ENCODE measurements at regions not wholly inside any gene's neighbourhood (a gene's known extent, or its start where the extent isn't known, plus 50 kb on each side); places are given as distances from the start of the nearest gene placed in this dataset.

DNA sequence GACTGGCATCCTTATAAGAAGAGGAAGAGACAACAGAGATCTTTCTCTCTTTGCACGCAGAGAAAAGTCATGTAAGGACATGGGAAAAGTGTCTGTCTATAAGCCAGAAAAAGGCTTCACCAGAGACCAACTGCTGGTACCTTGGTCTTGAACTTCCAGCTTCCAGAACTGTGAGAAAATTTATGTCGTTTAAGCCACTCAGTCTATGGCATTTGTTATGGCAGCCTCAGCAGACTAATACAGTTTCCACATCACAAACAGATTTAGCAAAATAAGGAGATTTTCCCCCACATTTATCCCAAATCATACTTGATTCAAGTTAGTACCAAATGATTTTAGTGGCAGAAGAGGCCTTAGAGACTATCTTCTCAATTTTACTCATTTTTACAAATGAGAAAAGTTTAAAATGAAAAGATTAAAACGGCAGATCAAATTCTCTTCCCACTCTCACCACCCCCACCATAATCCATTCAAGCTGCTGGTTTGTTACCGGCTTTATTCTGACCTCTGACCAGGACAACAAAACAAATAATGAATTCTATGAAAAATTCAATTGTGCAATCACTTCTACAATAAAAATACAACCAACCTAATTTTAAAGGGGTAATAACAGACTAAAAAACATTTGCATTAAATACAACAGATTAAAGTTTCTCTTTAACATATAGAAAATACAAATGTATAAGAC lies 316.3 kb downstream of the TBC1D4 start:
- DNase-seq (ENCODE audit: insufficient read length, low spot score) = no peak
- no peak for FAIRE-seq
- TF ChIP-seq POLR2A (IDR thresholded peaks at IDR 0.05; ENCODE audit: low read depth, low read length) = no peak

DNA sequence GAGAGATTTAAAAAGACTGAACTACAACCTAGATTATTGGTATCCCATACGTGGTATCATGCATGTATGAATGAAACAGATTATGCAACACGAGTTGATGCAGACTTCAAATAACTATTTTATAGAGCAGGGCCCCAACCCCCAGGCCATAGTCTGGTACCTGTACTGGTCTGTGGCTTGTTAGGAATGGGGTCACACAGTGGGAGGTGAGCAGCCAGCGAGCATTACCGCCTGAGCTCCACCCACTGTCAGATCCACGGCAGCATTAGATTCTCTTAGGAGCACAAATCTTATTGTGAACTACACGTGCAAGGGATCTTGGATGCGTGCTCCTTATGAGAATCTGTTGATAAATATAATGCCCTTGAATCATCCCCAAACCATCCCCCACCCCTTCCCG lies 320.2 kb downstream of the TBC1D4 start:
- no peak for TF ChIP-seq POLR2A (IDR thresholded peaks at IDR 0.05; ENCODE audit: low read depth, low read length)
- DNase-seq (ENCODE audit: insufficient read length, low spot score) = no peak
- no peak for FAIRE-seq

DNA sequence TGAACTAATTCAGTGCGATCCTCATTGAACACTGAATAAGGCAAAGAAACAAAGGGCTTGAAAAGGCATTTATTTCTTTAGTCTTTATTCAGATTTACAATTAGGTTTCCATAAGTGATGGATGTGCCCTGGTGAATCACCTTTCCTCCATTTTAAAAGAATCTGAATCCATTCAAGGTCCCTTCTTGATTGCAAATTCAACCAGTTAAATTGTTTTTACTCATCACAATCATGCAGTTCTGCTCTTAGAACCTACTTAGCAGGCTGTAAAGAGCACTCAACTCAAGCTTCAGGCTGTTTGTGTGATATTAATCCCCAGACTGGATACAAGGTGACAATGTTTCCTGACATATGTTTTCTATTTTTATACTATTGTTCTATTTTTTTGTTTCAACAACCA lies 321.0 kb downstream of the TBC1D4 start:
- no peak for TF ChIP-seq POLR2A (IDR thresholded peaks at IDR 0.05; ENCODE audit: low read depth, low read length)

DNA sequence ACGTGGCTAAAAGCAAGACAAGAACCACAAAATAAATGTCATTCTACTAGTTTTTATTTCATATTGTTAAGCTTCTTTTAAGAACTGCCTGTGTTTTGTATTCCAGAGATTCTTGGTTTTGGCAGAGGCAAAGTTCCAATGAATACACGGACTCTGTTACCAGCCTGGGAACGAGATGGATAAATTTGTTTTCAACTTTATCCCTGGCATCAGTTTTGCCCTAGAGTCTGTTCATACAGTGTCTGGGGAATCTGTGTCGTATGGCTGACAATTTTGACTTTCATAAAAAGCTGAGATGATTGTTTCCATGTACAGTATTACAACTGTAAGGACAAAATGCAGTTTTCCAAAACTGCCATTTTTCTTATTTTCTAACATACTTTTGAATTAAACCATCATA lies 327.6 kb downstream of the TBC1D4 start:
- no peak for TF ChIP-seq POLR2A (IDR thresholded peaks at IDR 0.05; ENCODE audit: low read depth, low read length)
- DNase-seq (ENCODE audit: insufficient read length, low spot score) (no peak), FAIRE-seq (no peak)

More for the DNA sequence above, 321.0 kb downstream of the TBC1D4 start:
- FAIRE-seq = no peak
- DNase-seq (ENCODE audit: insufficient read length, low spot score) = no peak

DNA sequence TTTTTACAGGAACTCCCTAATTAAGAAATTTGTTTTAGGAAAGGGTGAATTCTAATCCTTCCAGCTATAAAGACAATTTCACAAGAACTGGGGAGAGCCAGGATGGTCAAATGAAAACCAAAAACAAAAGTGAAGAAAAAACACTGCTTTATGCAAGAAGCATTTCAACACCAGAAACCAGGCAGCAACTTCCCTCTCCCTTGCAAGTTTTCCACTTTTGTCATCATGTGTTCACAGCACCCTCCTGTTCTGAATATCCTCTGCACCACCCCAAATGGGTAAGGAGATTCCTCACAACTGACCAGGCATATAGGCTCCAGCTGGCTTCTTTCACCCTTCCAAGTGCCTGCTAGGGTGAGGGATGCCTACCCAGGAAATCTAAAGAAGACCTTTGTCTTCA lies 328.1 kb downstream of the TBC1D4 start:
- no peak for TF ChIP-seq POLR2A (IDR thresholded peaks at IDR 0.05; ENCODE audit: low read depth, low read length)
- DNase-seq (ENCODE audit: insufficient read length, low spot score) (no peak), FAIRE-seq (no peak)

DNA sequence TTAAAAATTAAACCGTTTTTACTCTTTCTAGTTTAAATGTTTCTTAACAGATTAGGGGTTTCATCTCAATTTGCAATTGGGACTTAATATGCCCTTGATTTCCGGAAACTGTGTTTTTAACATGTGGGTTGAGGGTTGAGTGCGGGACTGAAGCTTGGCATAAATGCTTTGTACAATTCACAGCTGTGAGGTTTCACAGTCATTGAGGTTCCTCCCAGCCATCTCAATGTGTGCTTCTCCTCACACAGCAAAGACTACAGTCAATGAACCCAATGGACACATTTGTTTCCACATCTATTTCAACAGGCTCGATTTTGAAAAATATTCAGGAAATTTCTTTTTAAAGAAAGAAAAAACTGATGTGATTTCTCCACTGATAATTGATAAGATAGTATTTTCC lies 328.6 kb downstream of the TBC1D4 start:
- FAIRE-seq (no peak), DNase-seq (ENCODE audit: insufficient read length, low spot score) (no peak)
- TF ChIP-seq POLR2A (IDR thresholded peaks at IDR 0.05; ENCODE audit: low read depth, low read length) = no peak

DNA sequence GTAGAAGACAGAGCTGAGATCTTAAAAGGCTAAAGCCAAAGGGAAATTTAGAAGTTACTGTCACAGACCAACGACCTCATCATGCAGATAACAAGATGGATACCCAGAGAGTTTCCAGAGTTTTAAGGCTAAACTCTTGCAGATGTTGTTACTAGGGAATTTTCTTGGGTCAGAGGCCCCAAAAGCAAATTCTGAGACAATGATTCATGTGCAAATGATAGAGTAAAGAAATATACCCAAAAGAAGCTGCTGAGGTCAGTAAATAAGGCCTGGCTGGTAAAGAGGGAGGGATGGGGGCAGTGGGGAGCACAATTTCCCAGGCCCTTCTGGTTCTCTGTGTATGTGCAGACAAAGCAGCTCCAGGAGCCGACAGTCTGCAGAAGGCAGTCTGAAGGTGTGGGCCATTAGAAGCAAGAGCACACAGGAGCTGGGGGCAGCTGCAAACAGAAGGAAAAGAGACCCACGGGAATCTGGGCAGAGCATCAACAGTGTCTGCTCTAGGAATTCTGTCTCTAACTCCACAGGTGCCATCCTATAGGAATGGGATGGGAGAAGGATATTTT lies 330.8 kb downstream of the TBC1D4 start:
- no peak for FAIRE-seq
- no peak for TF ChIP-seq POLR2A (IDR thresholded peaks at IDR 0.05; ENCODE audit: low read depth, low read length)

DNA sequence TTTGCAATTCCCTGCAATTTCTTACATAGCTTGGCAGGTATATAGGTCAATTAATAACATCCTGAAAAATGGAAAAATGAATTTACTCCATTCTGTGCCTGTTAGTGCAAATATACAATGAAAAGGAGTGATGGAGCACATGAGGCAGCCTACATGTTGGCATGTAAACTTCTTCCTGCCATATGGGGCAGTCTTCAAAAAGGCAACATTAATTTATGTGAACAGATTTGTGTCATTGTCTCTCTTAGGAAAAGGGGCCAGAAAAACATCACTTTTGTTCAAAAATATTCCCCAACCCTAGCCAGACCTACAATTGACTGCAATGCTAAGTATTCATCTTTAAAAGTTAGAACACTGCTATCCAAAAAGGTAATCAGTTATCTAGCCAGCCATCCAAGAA lies 332.2 kb downstream of the TBC1D4 start:
- TF ChIP-seq POLR2A (IDR thresholded peaks at IDR 0.05; ENCODE audit: low read depth, low read length) = no peak
- FAIRE-seq (no peak), DNase-seq (ENCODE audit: insufficient read length, low spot score) (no peak)

More for the DNA sequence above, 330.8 kb downstream of the TBC1D4 start:
- DNase-seq (ENCODE audit: insufficient read length, low spot score) = no peak

DNA sequence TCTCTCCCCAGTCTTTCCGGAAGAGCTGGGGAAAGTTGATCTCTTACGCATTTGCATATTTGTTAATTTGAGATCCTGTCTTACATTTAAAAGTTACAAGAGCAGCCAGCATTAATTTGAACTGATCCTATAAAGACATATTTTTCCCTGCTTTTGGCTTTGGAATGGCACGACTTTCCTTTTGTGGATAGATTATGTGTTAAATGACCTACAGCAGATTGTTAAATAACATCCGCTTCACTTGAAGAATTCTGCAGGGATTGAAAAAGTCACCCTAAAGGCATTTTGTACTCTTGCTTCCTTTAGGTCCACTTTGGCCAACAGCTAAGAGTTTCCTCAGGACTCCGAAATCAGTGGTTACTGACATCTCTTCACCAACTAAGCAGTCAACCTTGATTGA lies 334.0 kb downstream of the TBC1D4 start:
- TF ChIP-seq POLR2A (IDR thresholded peaks at IDR 0.05; ENCODE audit: low read depth, low read length) = no peak
- no peak for FAIRE-seq
- no peak for DNase-seq (ENCODE audit: insufficient read length, low spot score)

DNA sequence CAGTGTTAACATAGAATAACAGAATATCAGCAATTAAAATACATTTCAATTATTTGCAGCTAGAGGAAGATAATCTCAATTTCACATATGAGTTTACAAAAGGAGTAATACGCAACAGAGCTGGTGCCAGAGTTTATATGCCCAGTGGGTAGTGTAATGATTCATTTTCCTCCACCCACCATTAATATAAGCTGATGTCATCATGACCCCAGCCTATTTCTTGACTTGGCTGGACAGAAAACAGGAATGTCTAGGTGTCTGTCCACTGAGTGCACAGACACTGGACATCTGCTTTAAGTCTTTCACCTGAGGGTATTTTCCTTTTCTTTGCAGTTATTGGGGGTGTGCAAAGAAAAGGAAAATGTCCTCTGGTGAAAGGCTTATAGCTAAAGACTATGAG lies 335.5 kb downstream of the TBC1D4 start:
- no peak for TF ChIP-seq POLR2A (IDR thresholded peaks at IDR 0.05; ENCODE audit: low read depth, low read length)
- FAIRE-seq (no peak), DNase-seq (ENCODE audit: insufficient read length, low spot score) (no peak)

DNA sequence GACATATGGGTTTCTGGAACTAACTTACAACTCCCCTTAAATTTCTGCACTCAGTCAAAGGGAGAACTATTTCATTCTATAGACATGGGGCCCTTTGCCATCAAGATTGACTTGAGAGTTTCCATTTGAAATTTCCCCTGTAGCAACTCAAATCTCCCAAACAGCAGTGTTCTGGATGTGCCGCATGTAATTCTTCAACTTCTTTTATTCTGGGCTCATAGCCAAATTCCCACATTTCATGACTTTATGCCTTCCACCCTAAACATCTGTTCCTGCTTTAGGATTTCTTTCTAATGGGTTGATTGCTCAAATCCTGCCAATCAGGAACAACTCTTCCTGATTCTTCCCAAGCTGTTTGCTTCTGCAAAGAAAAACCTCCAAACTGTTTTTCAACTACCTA lies 336.0 kb downstream of the TBC1D4 start:
- TF ChIP-seq POLR2A (IDR thresholded peaks at IDR 0.05; ENCODE audit: low read depth, low read length) = no peak
- FAIRE-seq (no peak), DNase-seq (ENCODE audit: insufficient read length, low spot score) (no peak)

DNA sequence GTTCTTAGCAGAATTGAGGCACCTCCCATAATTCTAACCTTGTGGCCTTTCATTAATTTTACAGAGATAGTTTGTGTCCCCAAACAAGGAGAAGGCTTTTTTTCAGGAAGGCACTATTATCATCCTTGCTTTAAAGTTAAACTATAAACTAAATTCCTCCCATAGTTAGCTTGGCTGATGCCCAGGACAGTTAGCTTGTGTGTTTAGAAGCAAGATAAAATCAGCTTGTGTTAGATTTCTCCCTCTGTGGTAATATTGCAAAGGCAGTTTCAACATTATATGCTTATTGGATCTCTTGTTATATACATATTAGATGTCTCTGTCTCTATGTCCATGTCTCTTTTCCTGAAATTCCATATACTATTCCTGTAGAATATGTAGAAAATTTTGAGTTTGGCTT lies 342.7 kb downstream of the TBC1D4 start:
- FAIRE-seq (no peak), DNase-seq (ENCODE audit: insufficient read length, low spot score) (no peak)
- no peak for TF ChIP-seq POLR2A (IDR thresholded peaks at IDR 0.05; ENCODE audit: low read depth, low read length)

DNA sequence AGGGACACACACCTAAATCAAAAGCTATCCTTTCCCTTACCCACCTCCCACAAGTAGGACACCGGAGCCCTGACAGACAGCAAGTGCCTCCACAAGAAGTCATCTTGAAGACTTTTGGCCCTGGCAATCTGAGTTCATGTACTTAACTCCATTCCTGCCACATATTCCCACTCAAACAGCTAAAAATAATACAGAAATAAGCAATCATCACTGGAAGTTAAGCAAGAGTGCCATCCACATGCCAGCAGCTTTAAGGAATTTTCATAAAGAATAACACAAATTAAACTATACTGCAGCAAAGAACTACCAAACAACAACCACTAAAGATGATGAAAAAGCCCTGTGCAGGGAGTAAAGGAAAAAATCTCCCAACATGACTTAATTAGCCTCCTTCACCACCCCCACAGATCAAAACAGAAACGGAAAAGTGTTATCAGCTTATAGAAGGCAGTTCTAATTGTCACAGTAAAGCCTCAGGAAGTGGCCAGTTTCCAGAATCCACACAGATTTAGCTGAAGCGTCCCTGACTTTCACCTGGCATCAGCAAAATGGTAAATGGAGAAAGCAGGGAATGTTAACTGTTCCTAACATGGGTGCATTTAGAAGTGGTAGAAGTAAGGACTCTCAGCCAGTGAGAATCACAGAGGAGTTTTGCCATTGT lies 343.9 kb downstream of the TBC1D4 start:
- TF ChIP-seq POLR2A (IDR thresholded peaks at IDR 0.05; ENCODE audit: low read depth, low read length) = no peak
- FAIRE-seq (no peak), DNase-seq (ENCODE audit: insufficient read length, low spot score) (no peak)

DNA sequence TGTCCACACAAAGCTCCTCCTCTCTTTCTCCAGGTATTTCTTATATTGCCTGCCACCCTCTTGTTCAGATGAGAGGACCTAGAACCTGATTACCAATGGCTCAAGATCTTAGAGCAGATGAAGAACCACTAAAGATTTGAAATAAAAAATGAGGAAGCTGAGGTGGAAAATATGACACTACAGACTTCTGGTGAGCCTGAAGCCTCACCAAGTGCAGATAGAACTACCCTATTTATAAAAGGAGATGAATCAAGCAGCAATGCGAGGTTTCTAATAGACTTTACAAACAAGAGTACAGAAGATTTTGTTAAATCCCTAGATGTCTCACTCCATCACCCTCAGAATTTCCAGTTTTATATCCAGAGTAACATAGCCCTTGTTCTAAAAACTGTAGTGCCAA lies 345.8 kb downstream of the TBC1D4 start:
- no peak for TF ChIP-seq POLR2A (IDR thresholded peaks at IDR 0.05; ENCODE audit: low read depth, low read length)
- DNase-seq (ENCODE audit: insufficient read length, low spot score) (no peak), FAIRE-seq (no peak)

DNA sequence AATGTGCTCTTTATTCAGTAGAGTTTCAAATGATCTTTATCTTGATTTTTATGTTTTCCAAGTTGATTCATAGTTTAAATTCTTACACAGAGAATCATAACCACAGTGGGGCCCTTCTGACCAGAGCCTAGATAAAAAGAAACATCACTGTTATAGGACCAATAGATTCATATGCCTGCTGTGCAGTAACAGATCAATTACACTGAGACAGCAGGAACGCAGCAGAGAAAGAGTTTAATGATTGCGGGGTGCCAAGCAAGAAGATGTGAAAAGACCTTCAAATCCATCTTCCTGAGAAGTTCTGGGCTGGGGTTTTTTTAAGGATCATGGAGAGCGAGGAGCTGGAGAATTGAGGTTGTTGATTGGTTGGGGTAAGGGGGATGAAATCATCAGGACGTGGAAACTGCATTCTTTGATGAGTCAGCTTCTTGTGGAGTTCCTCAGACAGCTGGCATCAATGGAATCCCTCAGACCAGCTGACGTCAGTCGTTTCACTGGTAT lies 346.6 kb downstream of the TBC1D4 start:
- no peak for TF ChIP-seq POLR2A (IDR thresholded peaks at IDR 0.05; ENCODE audit: low read depth, low read length)
- peak; percentile 100 for FAIRE-seq
- peak; percentile 6 for DNase-seq (ENCODE audit: insufficient read length, low spot score)
